ENCODE measurements at regions not wholly inside any gene's neighbourhood (a gene's known extent, or its start where the extent isn't known, plus 50 kb on each side); places are given as distances from the start of the nearest gene placed in this dataset.

- TF ChIP-seq, protein P1, sequence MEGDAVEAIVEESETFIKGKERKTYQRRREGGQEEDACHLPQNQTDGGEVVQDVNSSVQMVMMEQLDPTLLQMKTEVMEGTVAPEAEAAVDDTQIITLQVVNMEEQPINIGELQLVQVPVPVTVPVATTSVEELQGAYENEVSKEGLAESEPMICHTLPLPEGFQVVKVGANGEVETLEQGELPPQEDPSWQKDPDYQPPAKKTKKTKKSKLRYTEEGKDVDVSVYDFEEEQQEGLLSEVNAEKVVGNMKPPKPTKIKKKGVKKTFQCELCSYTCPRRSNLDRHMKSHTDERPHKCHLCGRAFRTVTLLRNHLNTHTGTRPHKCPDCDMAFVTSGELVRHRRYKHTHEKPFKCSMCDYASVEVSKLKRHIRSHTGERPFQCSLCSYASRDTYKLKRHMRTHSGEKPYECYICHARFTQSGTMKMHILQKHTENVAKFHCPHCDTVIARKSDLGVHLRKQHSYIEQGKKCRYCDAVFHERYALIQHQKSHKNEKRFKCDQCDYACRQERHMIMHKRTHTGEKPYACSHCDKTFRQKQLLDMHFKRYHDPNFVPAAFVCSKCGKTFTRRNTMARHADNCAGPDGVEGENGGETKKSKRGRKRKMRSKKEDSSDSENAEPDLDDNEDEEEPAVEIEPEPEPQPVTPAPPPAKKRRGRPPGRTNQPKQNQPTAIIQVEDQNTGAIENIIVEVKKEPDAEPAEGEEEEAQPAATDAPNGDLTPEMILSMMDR (IDR thresholded peaks at IDR 0.05), result no peak
- no peak for TF ChIP-seq POLR2A (IDR thresholded peaks at IDR 0.05)
- TF ChIP-seq EP300 (IDR thresholded peaks at IDR 0.05), result no peak
Measured at GRCh38 chr9:31388660-31389059, 995.8 kb upstream of the ACO1 start.

Measured in ovary (tissue), 3 donors.